NB4 (cell line): ENCODE measurements at regions not wholly inside any gene's neighbourhood (a gene's known extent, or its start where the extent isn't known, plus 50 kb on each side); places are given as distances from the start of the nearest gene placed in this dataset.

Source experiments
- POLR2A ChIP-seq: IDR thresholded peaks from 2 replicates; pipeline ENCODE4 v1.6.1; 2011; ENCODE audit warnings: mild to moderate bottlenecking; ENCODE audit not compliant: insufficient read length; ENCODE audit errors: extremely low read depth
- TF ChIP-seq, protein P1 (sequence below): IDR thresholded peaks from one replicate; pipeline ENCODE4 v1.5.1; 2012; ENCODE audit warnings: low read depth, low read length

DNA sequence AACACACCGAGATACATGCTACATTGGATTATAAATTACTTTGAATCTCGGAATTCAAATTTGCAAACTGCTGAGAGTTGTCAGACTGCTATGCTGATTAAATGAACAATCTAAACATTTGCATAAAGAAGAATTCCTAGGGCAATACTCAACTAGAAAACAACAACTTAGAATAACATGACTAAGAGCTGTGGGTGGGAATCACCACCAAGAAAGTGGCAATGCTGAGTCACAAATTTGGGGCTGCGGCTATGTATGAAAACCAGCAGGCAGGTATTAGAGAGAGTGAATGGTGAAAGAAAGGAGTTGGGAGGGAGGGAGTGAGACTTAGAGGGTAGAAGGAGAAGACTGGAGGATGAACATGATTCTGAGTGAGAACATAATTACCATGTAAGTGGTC is 559.5 kb downstream of the PIK3C3 start:
- TF ChIP-seq, protein P1, sequence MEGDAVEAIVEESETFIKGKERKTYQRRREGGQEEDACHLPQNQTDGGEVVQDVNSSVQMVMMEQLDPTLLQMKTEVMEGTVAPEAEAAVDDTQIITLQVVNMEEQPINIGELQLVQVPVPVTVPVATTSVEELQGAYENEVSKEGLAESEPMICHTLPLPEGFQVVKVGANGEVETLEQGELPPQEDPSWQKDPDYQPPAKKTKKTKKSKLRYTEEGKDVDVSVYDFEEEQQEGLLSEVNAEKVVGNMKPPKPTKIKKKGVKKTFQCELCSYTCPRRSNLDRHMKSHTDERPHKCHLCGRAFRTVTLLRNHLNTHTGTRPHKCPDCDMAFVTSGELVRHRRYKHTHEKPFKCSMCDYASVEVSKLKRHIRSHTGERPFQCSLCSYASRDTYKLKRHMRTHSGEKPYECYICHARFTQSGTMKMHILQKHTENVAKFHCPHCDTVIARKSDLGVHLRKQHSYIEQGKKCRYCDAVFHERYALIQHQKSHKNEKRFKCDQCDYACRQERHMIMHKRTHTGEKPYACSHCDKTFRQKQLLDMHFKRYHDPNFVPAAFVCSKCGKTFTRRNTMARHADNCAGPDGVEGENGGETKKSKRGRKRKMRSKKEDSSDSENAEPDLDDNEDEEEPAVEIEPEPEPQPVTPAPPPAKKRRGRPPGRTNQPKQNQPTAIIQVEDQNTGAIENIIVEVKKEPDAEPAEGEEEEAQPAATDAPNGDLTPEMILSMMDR: no peak
- TF ChIP-seq POLR2A: no peak
